ENCODE measurements at regions not wholly inside any gene's neighbourhood (a gene's known extent, or its start where the extent isn't known, plus 50 kb on each side); places are given as distances from the start of the nearest gene placed in this dataset.

DNA sequence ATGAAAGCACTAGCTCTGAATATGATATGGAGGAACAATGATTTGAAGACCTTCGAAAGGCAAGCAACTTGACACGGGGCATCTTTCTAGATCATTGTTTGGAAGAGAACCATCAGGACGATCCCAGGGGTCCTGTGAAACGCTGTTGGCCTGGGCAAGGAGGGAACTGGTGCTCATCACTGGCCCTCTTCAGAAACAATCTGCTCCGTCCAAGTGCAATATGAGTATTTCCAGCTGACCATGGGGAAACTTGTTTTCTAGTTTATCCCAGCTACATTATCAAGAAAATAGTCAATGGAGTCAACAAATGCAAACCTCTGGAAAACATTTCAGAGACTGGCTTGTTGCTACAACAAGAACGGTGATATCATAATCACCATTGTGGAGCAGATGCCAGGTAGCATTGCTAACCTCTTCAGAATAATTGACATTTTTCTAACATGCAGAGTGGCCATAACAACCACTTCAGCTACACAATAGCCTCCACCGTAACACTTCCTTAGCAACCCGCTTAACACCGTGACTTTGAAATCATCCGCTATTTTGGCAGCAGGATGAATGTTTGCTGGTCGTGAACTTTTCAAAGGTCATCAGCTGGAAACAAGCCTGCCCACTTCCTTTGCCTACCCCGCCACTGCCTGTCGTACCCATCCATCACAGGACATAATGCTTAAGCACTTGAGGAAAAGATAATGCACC lies 112.0 kb upstream of the PDE10A start:
- TF ChIP-seq, protein P1, sequence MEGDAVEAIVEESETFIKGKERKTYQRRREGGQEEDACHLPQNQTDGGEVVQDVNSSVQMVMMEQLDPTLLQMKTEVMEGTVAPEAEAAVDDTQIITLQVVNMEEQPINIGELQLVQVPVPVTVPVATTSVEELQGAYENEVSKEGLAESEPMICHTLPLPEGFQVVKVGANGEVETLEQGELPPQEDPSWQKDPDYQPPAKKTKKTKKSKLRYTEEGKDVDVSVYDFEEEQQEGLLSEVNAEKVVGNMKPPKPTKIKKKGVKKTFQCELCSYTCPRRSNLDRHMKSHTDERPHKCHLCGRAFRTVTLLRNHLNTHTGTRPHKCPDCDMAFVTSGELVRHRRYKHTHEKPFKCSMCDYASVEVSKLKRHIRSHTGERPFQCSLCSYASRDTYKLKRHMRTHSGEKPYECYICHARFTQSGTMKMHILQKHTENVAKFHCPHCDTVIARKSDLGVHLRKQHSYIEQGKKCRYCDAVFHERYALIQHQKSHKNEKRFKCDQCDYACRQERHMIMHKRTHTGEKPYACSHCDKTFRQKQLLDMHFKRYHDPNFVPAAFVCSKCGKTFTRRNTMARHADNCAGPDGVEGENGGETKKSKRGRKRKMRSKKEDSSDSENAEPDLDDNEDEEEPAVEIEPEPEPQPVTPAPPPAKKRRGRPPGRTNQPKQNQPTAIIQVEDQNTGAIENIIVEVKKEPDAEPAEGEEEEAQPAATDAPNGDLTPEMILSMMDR (IDR thresholded peaks at IDR 0.05) = no peak
- TF ChIP-seq POLR2A (IDR thresholded peaks at IDR 0.05) = no peak

Measured in right lobe of liver (tissue), 4 donors.